CD4-positive, alpha-beta T cell treated with Interleukin-1 beta for 1 hour (primary cell): ENCODE measurements at regions not wholly inside any gene's neighbourhood (a gene's known extent, or its start where the extent isn't known, plus 50 kb on each side); places are given as distances from the start of the nearest gene placed in this dataset.
"Not testable (repeated sequence)": the region's sequence is repeated elsewhere in the genome, so short reads cannot be mapped to it uniquely, and the experiment has no call there.

ENCODE experiments used
- DNase-seq, 2 donors: peaks; one replicate each; pipeline ENCODE4 v3.0.0-alpha.2; 2020 to 2022

DNA sequence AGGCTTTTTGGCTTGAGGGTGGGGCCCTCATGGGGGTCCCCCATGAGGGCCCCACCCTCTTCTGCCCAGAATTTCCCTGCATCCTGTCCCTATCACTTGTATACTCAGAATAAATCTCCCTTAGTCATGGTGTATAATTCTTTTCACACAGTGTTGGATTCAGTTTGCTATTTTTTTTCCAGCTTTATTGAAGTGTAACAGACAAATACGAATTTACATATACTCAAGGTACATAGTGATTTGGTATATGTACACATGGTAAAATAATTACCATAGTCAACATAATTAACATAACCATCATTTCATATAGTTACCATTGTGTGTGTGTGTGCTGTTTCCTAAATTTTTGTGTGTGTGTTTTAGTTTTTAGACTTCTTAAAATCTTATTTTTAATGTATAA, 289.4 kb downstream of the CNTNAP3B start:
- DNase-seq: not testable (repeated sequence)

- DNase-seq: not testable (repeated sequence)
Observed at GRCh38 chr9:41838953-41839352, 290.3 kb downstream of the CNTNAP3B start.

DNA sequence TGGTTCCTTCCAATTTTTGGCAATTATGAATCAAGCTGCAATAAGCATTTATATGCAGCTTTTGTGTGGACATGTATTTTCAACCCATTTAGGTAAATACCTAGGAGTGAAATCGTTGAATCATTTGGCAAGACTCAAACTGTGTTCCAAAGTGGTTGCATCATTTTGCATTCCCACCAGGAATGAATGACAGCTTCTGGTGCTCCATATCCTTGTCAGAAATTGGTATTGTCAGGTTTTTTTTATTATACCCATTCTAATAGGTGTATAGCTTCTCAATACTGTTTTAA, 290.7 kb downstream of the CNTNAP3B start:
- DNase-seq: not testable (repeated sequence)

- not testable (repeated sequence) for DNase-seq
Observed at GRCh38 chr9:41837684-41838561, 291.3 kb downstream of the CNTNAP3B start.

DNA sequence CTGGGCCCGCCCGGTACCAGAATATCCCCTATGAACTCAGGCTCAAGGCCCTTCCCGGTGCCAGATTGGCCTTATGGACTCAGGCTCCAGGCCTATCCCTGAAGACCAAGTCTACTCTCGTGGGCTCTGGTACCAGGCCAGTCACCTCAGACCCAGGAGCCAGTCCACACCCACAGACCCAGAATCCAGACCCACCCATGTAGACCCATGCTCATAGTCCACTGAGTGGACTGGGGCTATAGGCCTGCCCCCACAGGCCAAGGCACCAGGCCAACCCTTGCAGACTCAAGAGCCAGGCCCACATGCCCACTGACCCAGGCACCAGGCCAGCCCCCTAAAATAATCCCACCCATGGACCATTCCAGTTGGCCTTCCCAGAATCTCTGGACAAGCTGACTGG, 296.1 kb downstream of the CNTNAP3B start:
- not testable (repeated sequence) for DNase-seq

GRCh38 chr9:41824723-41825122, 304.5 kb downstream of the CNTNAP3B start:
- not testable (repeated sequence) for DNase-seq

DNA sequence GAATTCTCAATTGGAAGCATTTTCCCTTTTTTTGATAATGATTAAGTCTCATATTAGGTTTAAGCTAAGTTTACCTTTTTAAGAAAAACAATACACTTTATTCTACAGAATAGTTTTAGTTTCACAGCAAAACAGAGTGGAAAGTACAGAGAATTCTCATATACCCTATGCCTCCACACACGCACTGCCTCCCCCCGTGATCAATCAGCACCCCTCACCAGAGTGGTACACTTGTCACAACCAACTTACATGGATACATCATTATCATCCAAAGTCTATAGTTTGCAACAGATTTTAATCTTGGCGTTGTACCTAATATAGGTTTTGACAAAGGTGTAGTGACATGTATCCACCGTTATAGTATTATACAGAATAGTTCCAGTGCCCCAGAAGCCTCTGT, 326.5 kb downstream of the CNTNAP3B start:
- not testable (repeated sequence) for DNase-seq

- DNase-seq: not testable (repeated sequence)
Observed at GRCh38 chr9:41798684-41799083, 330.5 kb downstream of the CNTNAP3B start.

- not testable (repeated sequence) for DNase-seq
Observed at GRCh38 chr9:41790719-41791363, 338.4 kb downstream of the CNTNAP3B start.

DNA sequence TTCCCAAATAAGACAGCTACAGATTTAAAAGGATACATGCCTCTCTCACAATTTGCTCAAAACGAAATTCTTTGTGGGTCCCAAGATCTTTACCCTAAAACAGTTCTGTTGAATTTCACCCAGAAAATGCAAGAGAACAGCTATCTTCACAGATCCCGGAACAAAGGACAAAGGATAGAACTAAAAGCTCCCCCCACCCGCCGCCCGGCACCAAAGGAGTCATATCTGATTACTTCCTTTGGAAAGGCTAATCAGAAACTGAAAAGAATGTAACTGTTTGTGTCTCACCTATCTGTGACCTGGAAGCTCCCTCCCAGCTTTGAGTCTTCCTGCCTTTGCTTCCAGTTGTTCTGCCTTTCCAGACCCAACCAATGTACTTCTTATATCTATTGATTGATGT, 339.2 kb downstream of the CNTNAP3B start:
- not testable (repeated sequence) for DNase-seq

DNA sequence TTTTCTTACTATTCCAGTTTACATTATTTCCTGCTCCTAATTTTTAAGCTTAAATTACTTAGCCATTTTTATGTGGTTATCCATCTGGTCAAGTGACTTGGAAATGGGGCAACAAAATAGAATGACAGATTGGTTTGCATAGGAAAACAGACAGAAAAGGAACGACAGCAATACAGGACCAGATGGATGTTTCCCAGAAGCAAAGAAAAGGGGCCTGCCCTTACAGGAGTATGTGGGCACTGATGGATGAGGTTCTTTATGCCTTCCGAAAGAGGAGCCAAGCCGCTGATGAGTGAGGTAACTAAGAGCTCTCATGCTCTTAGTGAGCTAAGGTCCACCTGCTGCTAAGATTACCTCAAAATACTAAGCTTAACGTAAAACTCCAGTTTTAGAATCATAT, 339.8 kb downstream of the CNTNAP3B start:
- DNase-seq: not testable (repeated sequence)

DNA sequence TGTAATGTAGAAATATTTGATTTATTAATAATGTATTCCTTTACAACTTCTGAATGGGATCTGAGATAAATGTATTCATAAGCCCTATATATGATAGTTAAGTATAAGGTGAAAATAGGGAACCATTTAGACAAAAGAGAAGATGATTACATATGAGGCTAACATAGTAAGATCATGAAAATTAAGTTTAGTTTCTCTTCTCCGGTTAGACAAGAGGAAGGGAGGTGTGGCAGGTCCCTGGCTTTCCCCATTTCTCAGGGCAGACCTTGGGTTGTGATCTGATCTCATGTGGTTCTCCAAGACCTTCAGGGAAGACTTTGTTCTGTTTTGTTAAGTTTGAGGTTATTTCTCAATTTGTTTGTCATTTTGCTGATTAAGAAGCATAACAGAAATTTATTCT, 341.3 kb downstream of the CNTNAP3B start:
- not testable (repeated sequence) for DNase-seq

DNA sequence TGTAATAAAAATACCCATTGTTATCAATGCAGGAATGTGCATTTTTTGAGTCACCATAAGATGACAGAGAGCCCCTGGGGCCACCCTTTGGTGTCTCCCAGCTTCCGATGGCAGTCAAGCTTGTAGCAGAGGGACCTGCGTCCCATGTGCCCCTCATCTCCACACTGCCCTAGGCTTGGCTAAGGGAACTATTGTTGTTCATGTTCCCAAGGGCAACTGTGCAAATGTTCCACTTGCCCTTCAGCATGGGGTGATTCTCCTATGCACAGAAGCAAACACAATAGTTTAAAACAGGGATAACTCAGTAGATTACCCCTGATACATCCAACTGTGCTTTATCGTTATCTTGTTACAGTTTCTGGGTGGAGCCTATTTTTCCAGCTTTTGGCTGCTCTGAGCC, 342.0 kb downstream of the CNTNAP3B start:
- not testable (repeated sequence) for DNase-seq

GRCh38 chr9:41784006-41784405, 345.2 kb downstream of the CNTNAP3B start:
- not testable (repeated sequence) for DNase-seq

- not testable (repeated sequence) for DNase-seq
Observed at GRCh38 chr9:41783070-41783810, 346.0 kb downstream of the CNTNAP3B start.

DNA sequence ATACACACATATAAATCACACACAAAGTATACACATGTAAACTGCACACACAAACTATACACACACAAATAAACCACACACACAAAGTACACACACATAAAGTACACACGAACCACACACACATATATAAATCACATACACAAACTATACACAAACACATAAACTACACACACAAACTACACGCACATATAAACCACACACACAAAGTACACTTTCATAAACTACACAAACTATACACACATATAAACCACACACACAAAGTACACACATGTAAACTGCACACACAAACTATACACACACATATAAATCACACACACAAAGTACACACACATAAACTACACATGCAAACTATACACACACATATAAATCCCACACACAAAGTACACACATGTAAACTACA, 347.3 kb downstream of the CNTNAP3B start:
- DNase-seq: not testable (repeated sequence)

DNA sequence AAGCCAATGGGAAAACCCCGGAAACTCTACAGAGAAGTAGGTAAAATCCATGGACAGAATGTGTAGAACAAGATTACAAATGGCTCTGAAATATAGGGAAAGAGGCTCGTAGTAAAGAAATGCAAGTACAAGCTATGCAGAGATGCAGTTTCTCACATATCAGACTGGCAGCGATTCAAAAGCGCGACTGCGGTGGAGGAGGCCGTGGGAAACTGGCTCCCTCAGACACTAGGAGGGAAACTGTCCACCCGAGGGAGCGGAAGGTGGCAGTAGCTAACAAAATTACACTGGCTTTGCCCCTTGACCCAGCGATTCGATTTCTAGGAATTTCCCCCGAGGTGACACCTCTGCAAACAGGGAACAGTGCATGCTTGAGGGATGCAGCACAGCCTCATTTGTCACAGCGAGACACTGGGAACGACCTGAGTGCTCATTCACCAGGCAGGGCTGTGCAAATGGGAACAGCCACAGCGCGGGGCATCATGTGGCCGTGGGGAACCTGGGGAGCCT, 349.3 kb downstream of the CNTNAP3B start:
- not testable (repeated sequence) for DNase-seq

DNA sequence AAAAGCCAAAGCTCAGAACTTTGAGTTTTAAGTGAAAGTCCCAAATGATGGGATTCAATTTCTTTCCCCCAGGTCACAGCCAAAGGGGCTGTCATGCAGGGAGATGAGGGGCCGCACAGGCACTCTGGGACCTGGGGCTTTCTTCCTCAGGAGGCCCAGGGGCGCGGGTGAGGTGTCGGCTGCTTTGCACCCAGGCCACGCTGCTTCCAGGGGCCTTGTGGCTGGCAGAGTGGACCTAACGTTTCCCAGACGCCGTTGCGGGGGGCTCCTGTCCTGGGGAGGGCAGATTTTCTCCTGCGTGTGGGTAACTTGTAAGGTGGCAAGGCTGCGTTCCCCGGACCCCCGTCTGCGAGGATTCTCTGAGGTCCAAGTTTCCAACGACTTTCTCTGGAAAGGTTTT, 350.0 kb downstream of the CNTNAP3B start:
- not testable (repeated sequence) for DNase-seq

DNA sequence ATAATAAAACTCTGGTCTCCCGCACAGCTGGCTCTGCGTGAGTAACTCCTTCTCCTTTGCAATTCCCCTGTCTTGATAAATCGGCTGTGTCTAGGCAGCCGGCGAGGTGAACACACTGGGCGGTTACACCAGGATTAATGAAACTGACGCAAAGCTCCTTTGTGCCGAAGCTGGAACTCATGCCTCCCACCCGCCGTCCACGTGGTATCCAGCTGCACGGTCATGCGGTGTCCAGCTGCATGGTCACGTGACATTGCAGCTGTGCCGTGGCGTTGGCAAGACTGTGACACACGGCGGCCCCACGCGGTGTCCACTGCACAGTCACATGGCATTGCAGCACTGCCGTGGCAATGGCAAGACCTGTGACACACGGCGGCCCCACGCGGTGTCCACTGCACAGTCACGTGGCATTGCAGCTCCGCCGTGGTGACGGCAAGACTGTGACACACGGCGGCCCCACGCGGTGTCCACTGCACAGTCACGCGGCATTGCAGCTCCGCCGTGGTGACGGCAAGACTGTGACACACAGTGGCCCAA, 350.6 kb downstream of the CNTNAP3B start:
- DNase-seq: not testable (repeated sequence)

GRCh38 chr9:41777536-41777935, 351.7 kb downstream of the CNTNAP3B start:
- not testable (repeated sequence) for DNase-seq

DNA sequence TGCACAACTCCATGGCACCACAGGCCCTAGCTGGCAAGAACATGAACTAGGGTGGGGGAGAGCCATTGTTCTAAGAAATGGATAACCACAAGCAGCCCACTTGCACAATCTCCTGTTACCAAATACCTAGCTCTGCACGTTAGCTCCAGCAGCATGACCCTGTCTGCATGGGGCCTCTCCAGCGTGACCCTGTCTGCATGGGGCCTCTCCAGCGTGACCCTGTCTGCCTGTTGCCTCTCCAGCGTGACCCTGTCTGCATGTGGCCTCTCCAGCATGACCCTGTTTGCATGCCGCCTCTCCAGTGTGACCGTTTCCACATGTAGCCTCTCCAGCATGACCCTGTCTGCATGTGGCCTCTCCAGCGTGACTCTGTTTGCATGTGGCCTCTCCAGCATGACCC, 356.7 kb downstream of the CNTNAP3B start:
- not testable (repeated sequence) for DNase-seq

DNA sequence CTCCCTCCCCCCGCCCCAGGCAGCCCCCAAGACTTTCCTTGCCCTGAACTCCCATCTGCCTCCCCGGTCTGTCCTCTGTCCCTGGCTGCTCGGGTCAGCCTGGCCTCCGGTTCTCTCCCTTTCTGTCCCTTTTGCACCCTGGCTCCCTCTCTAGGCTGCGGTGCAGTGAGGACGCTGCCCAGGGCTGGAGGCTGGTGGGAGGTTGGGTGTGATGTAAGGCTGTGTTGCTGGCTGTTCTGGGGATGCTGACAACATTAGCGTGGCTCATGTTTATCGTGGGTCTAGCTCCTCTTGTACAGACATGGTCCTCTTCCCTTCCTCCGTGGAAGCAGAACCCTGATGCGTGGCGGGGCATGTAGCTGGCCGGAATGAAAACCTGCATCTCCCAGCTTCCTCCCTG, 357.5 kb downstream of the CNTNAP3B start:
- not testable (repeated sequence) for DNase-seq

- not testable (repeated sequence) for DNase-seq
Observed at GRCh38 chr9:41754822-41755221, 374.4 kb downstream of the CNTNAP3B start.
